ENCODE measurements at regions not wholly inside any gene's neighbourhood (a gene's known extent, or its start where the extent isn't known, plus 50 kb on each side); places are given as distances from the start of the nearest gene placed in this dataset.

- no peak for TF ChIP-seq ZBTB11 (CRISPR knock-in tag; IDR thresholded peaks at IDR 0.05)
Observed at GRCh38 chr5:36367524-36367923, 65.8 kb upstream of the RANBP3L start (continued).

- Histone ChIP-seq H4K20me1 (ENCODE audit: control insufficient read depth, insufficient read depth) (no peaks in the 10 kb centered on the region), H3K36me3 (ENCODE audit: control insufficient read depth in 2 of 2, insufficient read depth in 2 of 2, low read length in 1 of 2) (no peaks in the 10 kb centered on the region), H3K4me2 (ENCODE audit: control insufficient read depth, insufficient read depth) (no peak overlapping the region), H3K27ac (ENCODE audit: control insufficient read depth, insufficient read depth) (no peak overlapping the region), H2AFZ (ENCODE audit: control insufficient read depth, low read depth, low read length) (no peak overlapping the region), H3K4me3 (no peak overlapping the region), H3K9me3 (replicated peaks; ENCODE audit: control insufficient read depth, insufficient read depth, low read length) (no peaks in the 10 kb centered on the region), H3K79me2 (ENCODE audit: control insufficient read depth, insufficient read depth, low read length) (no peaks in the 10 kb centered on the region), H3K9ac (ENCODE audit: control insufficient read depth, insufficient read depth, low read length) (no peak overlapping the region), H3K4me1 (ENCODE audit: control insufficient read depth, insufficient read depth, low read length) (no peaks in the 10 kb centered on the region), H3K27me3 (replicated peaks in 1 of 2; ENCODE audit: control insufficient read depth in 2 of 2, insufficient read depth in 2 of 2, low read length in 1 of 2) (no peaks in the 10 kb centered on the region)
- TF ChIP-seq SIX5 (IDR thresholded peaks at IDR 0.05; ENCODE audit: low read depth, low read length, severe bottlenecking) (no peak), FOS (IDR thresholded peaks at IDR 0.05; ENCODE audit: borderline replicate concordance, extremely low read depth, insufficient read length) (no peak), TBL1XR1 (IDR thresholded peaks at IDR 0.05; ENCODE audit: low read depth, low read length) (no peak), POU2F2 (IDR thresholded peaks at IDR 0.05; ENCODE audit: borderline replicate concordance, low read depth, low read length) (no peak), HCFC1 (IDR thresholded peaks at IDR 0.05; ENCODE audit: low read length) (no peak), CUX1 (IDR thresholded peaks at IDR 0.05; ENCODE audit: insufficient replicate concordance, low read depth, low read length) (no peak), RUNX3 (IDR thresholded peaks at IDR 0.05; ENCODE audit: low read length) (no peak), YBX1 (IDR thresholded peaks at IDR 0.05) (no peak), NR2F1 (conservative IDR thresholded peaks at IDR 0.05) (no peak), SUPT20H (IDR thresholded peaks at IDR 0.05; ENCODE audit: borderline replicate concordance, control insufficient read depth, low read depth, low read length) (no peak), ZBTB11 (CRISPR knock-in tag; IDR thresholded peaks at IDR 0.05) (no peak)
- intact Hi-C loops (cut with micrococcal nuclease; ENCODE audit: unreplicated experiment) = no loop called here
- ATAC-seq (no peak), DNase-seq (ENCODE audit: low read depth, low spot score) (no peak), FAIRE-seq (no peak)
- 95% methylated on average over 1 of the region's 1 CpG for whole genome bisulfite sequencing (ENCODE audit: insufficient coverage, insufficient replicate concordance, low lambda C conversion rate, missing lambda C conversion rate)
- BruUV-seq (replicated peaks) = no TSS peak
- CTCF ChIA-PET = no interaction called here
- POLR2A ChIA-PET = no interaction called here
- in situ Hi-C loops (cut with MboI) = no loop called here
- RAD21 ChIA-PET (ENCODE audit: unreplicated experiment) = no interaction called here
- SMC1A ChIA-PET (ENCODE audit: uncharacterized antibody, unreplicated experiment) = no interaction called here
Observed at GRCh38 chr5:36369219-36369690, 67.6 kb upstream of the RANBP3L start.
